ENCODE measurements at regions not wholly inside any gene's neighbourhood (a gene's known extent, or its start where the extent isn't known, plus 50 kb on each side); places are given as distances from the start of the nearest gene placed in this dataset.
"Not testable (repeated sequence)": the region's sequence is repeated elsewhere in the genome, so short reads cannot be mapped to it uniquely, and the experiment has no call there.

GRCh38 chr5:163185315-163185714, 252.1 kb upstream of the CCNG1 start:
- FAIRE-seq, result no peak

GRCh38 chr5:163189023-163189553, 248.3 kb upstream of the CCNG1 start:
- FAIRE-seq, result no peak

GRCh38 chr5:163190283-163190682, 247.1 kb upstream of the CCNG1 start:
- FAIRE-seq, result no peak

- no peak for FAIRE-seq
Measured at GRCh38 chr5:163190784-163191183, 246.6 kb upstream of the CCNG1 start.

GRCh38 chr5:163193886-163194285, 243.5 kb upstream of the CCNG1 start:
- FAIRE-seq, result no peak

GRCh38 chr5:163205645-163206044, 231.8 kb upstream of the CCNG1 start:
- no peak for FAIRE-seq

GRCh38 chr5:163221581-163221980, 215.8 kb upstream of the CCNG1 start:
- no peak for FAIRE-seq

GRCh38 chr5:163222982-163223381, 214.4 kb upstream of the CCNG1 start:
- no peak for FAIRE-seq

- no peak for FAIRE-seq
Measured at GRCh38 chr5:163244445-163244987, 192.9 kb upstream of the CCNG1 start.

GRCh38 chr5:163245584-163245983, 191.8 kb upstream of the CCNG1 start:
- no peak for FAIRE-seq

- FAIRE-seq, result no peak
Measured at GRCh38 chr5:163248333-163248732, 189.1 kb upstream of the CCNG1 start.

GRCh38 chr5:163248871-163249270, 188.5 kb upstream of the CCNG1 start:
- FAIRE-seq, result no peak

GRCh38 chr5:163252950-163253349, 184.4 kb upstream of the CCNG1 start:
- FAIRE-seq, result no peak

GRCh38 chr5:163259495-163259894, 177.9 kb upstream of the CCNG1 start:
- FAIRE-seq, result no peak

GRCh38 chr5:163260471-163260870, 176.9 kb upstream of the CCNG1 start:
- FAIRE-seq, result no peak

GRCh38 chr5:163260961-163261360, 176.4 kb upstream of the CCNG1 start:
- FAIRE-seq, result no peak

GRCh38 chr5:163261647-163262269, 175.6 kb upstream of the CCNG1 start:
- FAIRE-seq, result no peak

GRCh38 chr5:163266249-163266648, 171.1 kb upstream of the CCNG1 start:
- FAIRE-seq, result not testable (repeated sequence)

- FAIRE-seq, result peak; percentile 37
Measured at GRCh38 chr5:163269624-163270023, 167.8 kb upstream of the CCNG1 start.

GRCh38 chr5:163276466-163276865, 160.9 kb upstream of the CCNG1 start:
- no peak for FAIRE-seq

- not testable (repeated sequence) for FAIRE-seq
Measured at GRCh38 chr5:163280897-163281296, 156.5 kb upstream of the CCNG1 start.

- no peak for FAIRE-seq
Measured at GRCh38 chr5:163281512-163281911, 155.9 kb upstream of the CCNG1 start.

GRCh38 chr5:163293836-163294235, 143.6 kb upstream of the CCNG1 start:
- no peak for FAIRE-seq

- FAIRE-seq, result no peak
Measured at GRCh38 chr5:163303718-163304117, 133.7 kb upstream of the CCNG1 start.

- no peak for FAIRE-seq
Measured at GRCh38 chr5:163305655-163306054, 131.7 kb upstream of the CCNG1 start.

All from G401.6 (cell line).